GM23338 (cell line): ENCODE measurements at regions not wholly inside any gene's neighbourhood (a gene's known extent, or its start where the extent isn't known, plus 50 kb on each side); places are given as distances from the start of the nearest gene placed in this dataset.

ENCODE experiments used
- CREB1 ChIP-seq: fragments of 250-450 bp; sonication (Bioruptor Pico); IDR thresholded peaks from 2 replicates; pipeline ENCODE4 v1.5.0; 2020; ENCODE audit warnings: low read depth, mild to moderate bottlenecking, moderate library complexity
- ETS1 ChIP-seq: IDR thresholded peaks from 2 replicates; pipeline ENCODE4 v1.6.1; 2016; ENCODE audit warnings: antibody characterized with exemption
- EZH2 ChIP-seq: fragments of 200-600 bp; sonication (generic); IDR thresholded peaks from one replicate; pipeline ENCODE4 v1.8.0; 2017; ENCODE audit warnings: antibody characterized with exemption, mild to moderate bottlenecking, low read depth; ENCODE audit not compliant: unreplicated experiment
- EZH2phosphoT487 ChIP-seq: fragments of 200-600 bp; sonication (generic); IDR thresholded peaks from one replicate; pipeline ENCODE4 v1.8.1; 2018; ENCODE audit warnings: antibody characterized with exemption; ENCODE audit not compliant: unreplicated experiment
- JUNB ChIP-seq: IDR thresholded peaks from one replicate; pipeline ENCODE4 v1.6.1; 2016; ENCODE audit warnings: antibody characterized with exemption; ENCODE audit not compliant: unreplicated experiment
- NANOG ChIP-seq: IDR thresholded peaks from 2 replicates; pipeline ENCODE4 v1.6.1; 2016; ENCODE audit warnings: antibody characterized with exemption, borderline replicate concordance
- POLR2AphosphoS5 ChIP-seq: IDR thresholded peaks from 2 replicates; pipeline ENCODE4 v1.6.1; 2016; ENCODE audit warnings: antibody characterized with exemption, low read depth
- REST ChIP-seq: IDR thresholded peaks from one replicate; pipeline ENCODE4 v1.6.1; 2018; ENCODE audit warnings: antibody characterized with exemption; ENCODE audit not compliant: unreplicated experiment
- STAT1 ChIP-seq: IDR thresholded peaks from one replicate; pipeline ENCODE4 v1.6.1; 2016; ENCODE audit warnings: antibody characterized with exemption; ENCODE audit not compliant: unreplicated experiment
- ZNF114 ChIP-seq: fragments of 250-450 bp; sonication (Bioruptor Pico); IDR thresholded peaks from 2 replicates; pipeline ENCODE4 v1.5.0; 2020; ENCODE audit warnings: mild to moderate bottlenecking, moderate library complexity
- ZNF331 ChIP-seq: fragments of 250-450 bp; sonication (Bioruptor Pico); IDR thresholded peaks from 2 replicates; pipeline ENCODE4 v1.5.0; 2020; ENCODE audit warnings: low read depth, mild to moderate bottlenecking, moderate library complexity
- TF ChIP-seq, protein P1 (sequence below), 2 experiments: fragments of 200-600 bp in 1 of 2; sonication (generic) in 1 of 2; conservative IDR thresholded peaks; 2 replicates each; pipeline versions ENCODE4 v1.5.1 to v1.6.1; 2016 to 2017; ENCODE audit warnings: antibody characterized with exemption in 2 of 2, low read depth in 2 of 2, mild to moderate bottlenecking in 2 of 2, moderate library complexity in 1 of 2

DNA sequence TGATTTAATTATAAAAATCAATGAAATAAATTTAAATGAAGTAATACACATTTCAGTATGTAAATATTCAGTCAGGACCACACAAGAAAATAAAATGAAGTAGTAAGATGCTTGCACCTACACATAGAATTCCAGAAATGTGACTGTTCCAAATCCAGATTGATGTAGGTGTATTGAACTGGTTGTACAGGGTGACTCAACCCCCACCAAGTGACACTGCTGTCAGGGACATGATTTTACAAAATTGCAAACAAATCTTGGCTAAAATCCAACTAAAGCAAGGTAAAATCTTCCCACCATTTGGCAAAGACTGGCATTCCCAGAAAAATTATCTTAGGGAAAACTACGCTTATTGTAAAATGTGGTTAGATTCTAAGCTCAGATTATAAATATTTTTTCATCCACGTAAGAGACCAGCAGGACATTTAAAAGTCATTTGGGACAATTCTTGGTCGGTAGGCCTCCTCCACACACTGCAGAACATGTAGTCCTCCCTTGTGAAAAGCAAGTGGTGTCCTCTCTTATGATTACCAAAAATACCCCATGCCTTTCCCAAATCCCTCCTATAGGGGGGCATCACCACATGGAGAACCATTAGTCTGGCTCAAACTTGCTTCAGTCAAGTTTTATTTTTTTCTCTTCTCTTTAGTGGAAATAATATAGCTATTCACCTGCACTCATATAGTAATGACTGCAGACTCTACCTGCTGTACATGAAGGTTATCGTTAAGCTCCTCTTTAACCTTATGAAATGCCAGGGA lies 287.1 kb upstream of the SMIM30 start:
- TF ChIP-seq, protein P1, sequence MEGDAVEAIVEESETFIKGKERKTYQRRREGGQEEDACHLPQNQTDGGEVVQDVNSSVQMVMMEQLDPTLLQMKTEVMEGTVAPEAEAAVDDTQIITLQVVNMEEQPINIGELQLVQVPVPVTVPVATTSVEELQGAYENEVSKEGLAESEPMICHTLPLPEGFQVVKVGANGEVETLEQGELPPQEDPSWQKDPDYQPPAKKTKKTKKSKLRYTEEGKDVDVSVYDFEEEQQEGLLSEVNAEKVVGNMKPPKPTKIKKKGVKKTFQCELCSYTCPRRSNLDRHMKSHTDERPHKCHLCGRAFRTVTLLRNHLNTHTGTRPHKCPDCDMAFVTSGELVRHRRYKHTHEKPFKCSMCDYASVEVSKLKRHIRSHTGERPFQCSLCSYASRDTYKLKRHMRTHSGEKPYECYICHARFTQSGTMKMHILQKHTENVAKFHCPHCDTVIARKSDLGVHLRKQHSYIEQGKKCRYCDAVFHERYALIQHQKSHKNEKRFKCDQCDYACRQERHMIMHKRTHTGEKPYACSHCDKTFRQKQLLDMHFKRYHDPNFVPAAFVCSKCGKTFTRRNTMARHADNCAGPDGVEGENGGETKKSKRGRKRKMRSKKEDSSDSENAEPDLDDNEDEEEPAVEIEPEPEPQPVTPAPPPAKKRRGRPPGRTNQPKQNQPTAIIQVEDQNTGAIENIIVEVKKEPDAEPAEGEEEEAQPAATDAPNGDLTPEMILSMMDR (conservative IDR thresholded peaks at IDR 0.05; ENCODE audit: low read depth in 2 of 2), result peak; percentile 6 to 40; a peak in 2 of 4 replicates
- no peak for TF ChIP-seq EZH2phosphoT487
- no peak for TF ChIP-seq EZH2
- no peak for TF ChIP-seq ZNF114 (CRISPR knock-in tag)
- no peak for TF ChIP-seq ZNF331 (CRISPR knock-in tag)
- TF ChIP-seq JUNB, result no peak
- TF ChIP-seq POLR2AphosphoS5, result no peak
- no peak for TF ChIP-seq REST
- TF ChIP-seq STAT1, result no peak
- no peak for TF ChIP-seq CREB1 (CRISPR knock-in tag)
- TF ChIP-seq NANOG, result no peak
- no peak for TF ChIP-seq ETS1
